HuH-7 (cell line): ENCODE measurements at regions not wholly inside any gene's neighbourhood (a gene's known extent, or its start where the extent isn't known, plus 50 kb on each side); places are given as distances from the start of the nearest gene placed in this dataset.
"Not testable (repeated sequence)": the region's sequence is repeated elsewhere in the genome, so short reads cannot be mapped to it uniquely, and the experiment has no call there.

Experiments used
- DNase-seq: peaks from one replicate; pipeline ENCODE4 v3.0.0; 2011; ENCODE audit warnings: low spot score

GRCh38 chr4:96983830-96984229, 1143.9 kb downstream of the PDHA2 start:
- DNase-seq = no peak

GRCh38 chr4:96986816-96987215, 1146.9 kb downstream of the PDHA2 start:
- DNase-seq = no peak

DNA sequence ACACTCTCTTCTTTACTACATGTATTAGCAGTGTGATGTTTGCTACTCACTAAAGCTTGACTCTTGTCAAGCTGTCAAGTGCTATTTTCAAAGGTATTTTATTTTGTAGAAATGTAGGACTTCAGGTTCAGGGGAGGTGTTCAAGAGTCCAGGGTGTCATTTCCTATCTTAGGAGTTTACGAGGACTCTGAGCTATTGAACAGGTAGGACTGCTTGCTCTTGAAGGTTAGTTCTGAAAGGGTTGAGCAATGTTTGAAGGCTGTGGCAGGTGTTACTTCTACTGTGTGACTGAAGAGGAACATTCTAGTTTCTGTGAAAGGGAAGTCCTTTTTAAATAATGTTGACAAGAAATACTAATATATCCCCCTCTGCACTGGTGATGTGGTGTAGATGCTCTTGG, 1151.2 kb downstream of the PDHA2 start:
- DNase-seq = no peak

- DNase-seq = no peak
Observed at GRCh38 chr4:96992443-96992842, 1150.8 kb downstream of the STPG2 start.

DNA sequence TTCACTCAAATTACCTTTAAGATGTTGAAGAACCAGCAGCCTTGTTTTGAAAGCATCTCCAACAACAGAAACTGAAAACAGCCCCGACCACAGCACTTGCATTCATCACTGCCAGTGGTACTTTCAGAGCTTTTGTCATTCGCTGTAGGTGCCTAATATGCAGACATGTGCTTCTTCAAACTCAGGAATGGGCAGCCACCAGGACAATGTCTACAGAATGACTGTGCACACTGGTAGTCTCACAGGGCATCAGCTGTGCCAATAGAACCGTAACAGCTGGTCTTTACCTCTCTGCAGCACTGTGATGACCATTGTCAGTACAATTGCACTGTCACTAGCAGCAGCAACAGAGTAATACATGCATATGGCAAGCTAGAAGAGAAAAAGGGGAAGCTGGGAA, 1149.7 kb downstream of the STPG2 start:
- no peak for DNase-seq

- DNase-seq = no peak
Observed at GRCh38 chr4:97003715-97004114, 1139.6 kb downstream of the STPG2 start.

GRCh38 chr4:97013309-97013708, 1130.0 kb downstream of the STPG2 start:
- DNase-seq = no peak

DNA sequence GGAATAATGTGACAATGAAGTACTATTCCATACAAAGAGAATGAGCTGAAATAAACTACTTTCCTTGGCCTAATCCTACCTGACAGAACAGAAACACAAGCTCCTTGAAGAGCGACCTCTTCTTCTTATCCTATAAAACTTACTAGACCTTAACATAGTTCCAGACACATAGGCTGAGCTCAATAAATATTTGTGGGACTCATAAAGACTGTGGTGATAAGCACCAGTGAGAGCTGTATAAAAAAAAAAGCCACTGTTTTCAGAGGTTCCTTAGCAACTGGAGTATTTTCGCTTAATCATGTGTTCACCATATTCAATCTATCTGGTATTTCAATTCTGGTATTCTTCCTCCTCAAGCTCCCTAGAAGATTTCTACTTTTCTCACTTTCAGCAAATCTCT, 1129.6 kb downstream of the STPG2 start:
- DNase-seq = no peak

DNA sequence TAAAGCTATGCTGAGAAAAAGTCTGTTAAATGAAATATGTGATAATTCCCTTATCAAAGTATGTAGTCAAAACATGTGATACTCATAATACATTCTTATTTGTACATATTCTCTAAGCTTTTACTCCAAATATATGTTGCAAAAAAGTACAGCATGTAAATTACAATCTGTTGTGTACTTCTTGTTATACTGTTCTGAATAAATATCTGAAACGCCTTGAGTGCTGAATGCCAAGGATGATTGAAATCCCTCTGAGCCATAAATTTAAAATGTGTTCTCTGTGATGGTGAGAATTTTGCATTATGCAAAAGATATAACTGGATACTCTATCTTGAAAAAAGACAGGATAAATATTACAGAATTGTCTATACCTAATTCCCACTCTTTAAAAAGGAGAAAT, 1128.0 kb downstream of the STPG2 start:
- DNase-seq = no peak

DNA sequence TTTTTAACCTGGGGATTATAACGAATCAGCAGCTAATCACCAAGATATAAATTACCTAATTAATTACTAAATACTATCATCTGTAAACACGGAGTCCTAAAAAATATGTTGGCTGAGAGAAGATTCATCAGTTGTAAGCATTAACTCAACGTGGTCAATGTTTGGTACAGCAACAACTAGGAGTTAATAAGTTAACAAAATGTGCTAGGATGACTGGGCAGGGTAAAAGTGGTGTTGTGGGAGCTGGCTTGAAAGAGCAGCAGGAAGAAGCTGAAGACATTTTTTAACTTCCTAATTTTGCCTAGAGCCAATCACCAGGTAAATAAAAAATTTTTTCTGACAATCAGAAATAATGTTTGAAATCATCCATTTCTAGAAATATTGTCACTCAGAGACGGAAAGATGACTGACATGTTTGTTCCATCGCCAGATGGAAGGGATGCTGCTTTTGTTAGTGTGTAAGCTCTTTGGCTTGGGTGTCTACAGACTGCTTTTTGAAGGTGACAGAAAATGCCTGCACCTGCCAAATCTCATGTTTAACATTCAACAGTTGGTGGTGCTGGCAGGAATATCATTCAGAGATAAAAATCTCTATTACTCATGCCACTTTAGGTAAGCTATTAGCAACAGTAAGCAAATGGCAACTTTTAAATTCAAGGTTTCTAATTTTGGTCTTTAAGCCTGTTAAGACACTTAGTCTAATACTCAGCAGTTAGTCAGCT, 1126.9 kb downstream of the STPG2 start:
- DNase-seq = no peak

DNA sequence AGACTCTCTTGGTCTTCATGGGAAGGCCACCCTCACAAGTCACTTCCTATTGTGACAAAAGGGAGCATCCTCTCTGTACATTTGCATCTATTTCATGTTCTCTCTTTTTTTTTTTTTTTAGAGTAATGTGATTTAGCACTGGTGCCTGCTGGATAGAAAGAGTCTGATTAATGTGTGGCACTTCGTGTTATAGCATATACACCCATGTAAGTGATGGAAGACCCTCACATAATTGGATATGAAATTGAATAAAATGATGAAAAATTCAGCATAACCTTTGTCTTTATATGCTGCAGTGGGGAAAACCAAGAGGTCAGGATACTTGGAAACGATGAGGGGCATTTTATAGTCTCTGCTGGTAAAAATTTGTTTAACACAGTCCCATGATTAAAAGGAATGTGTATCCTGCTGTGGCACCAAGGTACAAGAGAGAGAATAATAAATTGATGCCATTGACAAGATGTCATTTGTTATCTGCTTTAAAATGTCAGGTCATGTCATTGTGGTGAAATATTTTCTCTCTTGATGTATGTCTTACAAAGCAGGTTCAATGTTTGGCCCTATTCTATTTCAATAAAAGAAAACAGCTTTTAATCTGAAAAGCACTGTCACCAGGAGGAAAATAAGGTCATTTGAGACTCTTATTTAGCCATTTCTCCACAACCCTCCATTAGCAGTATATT, 1115.4 kb downstream of the STPG2 start:
- DNase-seq = no peak

DNA sequence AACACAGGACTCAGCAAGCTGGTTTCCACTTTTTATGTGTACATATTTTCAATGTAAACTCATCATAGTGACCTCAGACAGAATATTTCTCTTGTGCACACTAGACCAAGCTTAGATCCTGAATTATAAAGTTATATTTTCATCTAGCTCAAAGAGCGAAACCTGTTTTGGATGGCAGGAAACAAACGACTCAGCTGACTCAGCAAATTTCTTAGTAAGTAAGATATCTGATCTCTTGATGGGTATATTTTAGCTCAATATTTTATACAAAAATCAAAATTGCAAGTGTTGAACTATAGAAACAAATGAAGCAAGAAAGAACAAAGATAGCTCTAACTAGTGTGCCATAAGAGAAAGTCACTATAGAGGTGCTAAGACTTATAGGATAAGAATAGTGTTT, 1114.5 kb downstream of the STPG2 start:
- no peak for DNase-seq

DNA sequence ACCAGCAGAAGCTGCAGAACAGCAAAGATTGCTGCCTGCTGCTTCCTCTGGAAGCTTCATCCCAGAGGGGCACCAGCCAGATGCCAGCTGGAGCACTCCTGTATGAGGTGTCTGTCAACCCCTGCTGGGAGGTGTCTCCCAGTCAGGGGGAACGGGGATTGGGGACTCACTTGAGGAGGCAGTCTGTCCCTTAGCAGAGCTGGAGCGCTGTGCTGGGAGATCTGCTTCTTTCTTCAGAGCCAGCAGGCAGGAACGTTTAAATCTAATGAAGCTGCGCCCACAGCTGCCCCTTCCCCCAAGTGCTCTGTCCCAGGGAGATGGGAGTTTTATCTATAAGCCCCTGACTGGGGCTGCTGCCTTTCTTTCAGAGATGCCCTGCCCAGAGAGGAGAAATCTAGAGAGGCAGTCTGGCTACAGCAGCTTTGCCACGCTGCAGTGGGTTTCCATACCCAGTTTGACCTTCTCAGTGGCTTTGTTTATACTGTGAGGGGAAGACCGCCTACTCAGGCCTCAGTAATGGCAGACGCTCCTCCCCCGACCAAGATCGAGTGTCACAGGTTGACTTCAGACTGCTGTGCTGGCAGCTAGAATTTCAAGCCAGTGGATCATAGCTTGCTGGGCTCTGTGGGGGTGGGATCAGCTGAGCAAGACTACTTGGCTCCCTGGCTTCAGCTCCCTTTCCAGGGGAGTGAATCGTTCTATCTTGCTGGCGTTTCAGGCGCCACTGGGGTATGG, 1105.7 kb downstream of the STPG2 start:
- DNase-seq = peak; percentile 0

DNA sequence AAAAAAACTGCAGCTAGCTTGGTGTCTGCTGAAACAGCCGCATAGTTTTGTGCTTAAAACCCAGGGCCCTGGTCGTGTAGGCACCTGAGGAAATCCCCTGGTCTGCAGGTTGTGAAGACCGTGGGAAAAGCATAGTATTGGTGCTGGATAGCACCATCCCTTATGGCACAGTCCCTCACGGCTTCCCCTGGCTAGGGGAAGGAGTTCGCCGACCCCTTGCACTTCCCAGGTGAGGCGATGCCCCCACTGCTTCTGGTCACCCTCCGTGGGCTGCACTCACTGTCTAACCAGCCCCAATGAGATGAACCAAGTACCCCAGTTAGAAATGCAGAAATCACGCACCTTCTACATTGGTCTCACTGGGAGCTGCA, 1105.1 kb downstream of the STPG2 start:
- no peak for DNase-seq

DNA sequence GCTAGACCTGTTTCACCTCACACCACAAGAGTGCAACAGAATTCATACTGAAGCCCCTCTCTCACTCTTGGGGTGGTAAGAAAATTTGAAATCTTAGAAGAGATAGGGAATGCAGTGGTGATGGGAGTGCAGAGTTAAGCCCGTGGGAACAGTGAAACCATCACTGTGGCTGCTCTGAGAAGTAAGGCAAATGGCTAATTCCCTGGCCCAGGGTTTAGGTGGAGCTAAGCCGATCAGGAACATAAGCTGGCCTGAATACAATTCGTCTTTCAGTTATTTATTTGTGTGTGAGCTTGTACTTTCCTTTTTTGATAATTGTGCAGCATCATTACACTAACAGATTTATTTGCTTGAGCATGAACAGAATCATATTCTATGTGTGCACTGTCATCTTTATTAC, 1070.6 kb downstream of the STPG2 start:
- DNase-seq = no peak

DNA sequence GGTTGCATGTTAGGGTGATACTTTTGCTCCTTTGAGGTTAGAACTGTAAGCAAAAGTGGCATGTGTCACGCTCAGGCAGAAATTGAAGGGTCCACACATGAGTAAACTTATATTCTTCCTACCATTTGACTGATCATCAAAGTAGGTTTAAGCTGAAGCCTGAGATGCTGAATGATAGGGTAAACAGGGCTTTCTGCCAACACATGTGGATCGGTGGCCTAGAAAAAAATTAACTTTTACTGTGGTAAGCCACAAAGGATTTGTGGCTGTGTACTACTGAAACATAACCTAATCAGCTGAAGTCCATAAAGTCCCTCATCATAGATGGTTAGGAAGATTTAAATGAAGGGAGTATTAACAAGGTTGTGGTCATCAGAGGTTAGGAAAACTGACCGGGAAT, 1070.1 kb downstream of the STPG2 start:
- DNase-seq = no peak

GRCh38 chr4:97074531-97074930, 1068.7 kb downstream of the STPG2 start:
- DNase-seq = no peak

DNA sequence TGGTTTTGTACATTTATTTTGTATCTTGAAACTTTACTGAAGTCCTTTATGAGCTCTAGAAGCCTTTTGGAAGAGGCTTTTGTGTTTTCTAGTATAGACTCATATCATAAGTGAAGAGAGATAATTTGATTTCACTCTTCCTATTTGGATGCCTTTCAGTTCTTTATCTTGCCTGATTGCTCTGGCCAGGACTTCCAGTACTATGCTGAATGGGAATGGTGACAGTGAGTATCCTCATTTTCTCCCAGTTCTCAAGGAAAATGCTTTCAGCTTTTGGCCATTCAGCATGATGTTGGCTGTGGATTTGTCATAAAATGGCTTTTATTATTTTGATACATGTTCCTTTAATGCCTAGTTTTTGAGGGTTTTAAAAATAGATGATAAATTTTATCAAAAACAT, 1061.3 kb downstream of the STPG2 start:
- no peak for DNase-seq

DNA sequence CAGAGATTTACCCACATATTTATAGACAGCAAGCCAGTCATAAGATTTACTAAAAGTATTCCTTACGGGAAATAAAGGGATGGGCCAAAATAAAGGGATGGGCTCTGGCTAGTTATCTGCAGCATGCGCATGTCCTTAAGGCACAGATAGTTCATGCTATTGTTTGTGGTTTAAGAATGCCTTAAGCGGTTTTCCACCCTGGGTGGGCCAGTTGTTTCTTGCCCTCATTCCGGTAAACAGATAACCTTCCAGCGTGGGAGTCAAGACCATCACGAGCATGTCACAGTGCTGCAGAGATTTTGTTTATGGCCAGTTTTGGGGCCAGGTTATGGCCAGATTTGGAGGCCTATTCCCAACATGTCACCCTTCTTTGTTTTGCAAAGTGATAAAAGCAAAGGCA, 1046.2 kb downstream of the STPG2 start:
- not testable (repeated sequence) for DNase-seq

GRCh38 chr4:97101171-97101570, 1042.1 kb downstream of the STPG2 start:
- DNase-seq = not testable (repeated sequence)

- no peak for DNase-seq
Observed at GRCh38 chr4:97103252-97103651, 1040.0 kb downstream of the STPG2 start.

GRCh38 chr4:97104006-97104405, 1039.3 kb downstream of the STPG2 start:
- DNase-seq = no peak

DNA sequence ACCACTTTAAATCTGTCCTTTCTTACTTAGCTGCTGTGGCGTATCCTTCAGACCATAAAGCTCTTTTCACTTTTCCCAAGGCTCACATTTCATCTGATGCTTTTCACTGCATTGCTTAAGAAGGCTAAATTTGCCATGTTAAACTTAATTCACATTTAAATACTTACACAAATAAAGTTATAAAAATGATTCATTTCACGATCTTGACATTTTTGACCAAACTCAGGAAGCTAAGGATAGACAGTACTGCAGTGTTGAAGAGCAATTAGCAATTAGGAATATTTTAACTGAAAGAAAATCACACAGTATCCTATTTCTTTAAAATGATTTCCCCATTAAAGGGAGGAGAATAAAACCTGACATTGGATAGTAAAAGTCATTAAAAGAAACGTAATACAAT, 1038.6 kb downstream of the STPG2 start:
- no peak for DNase-seq
